ENCODE measurements at regions not wholly inside any gene's neighbourhood (a gene's known extent, or its start where the extent isn't known, plus 50 kb on each side); places are given as distances from the start of the nearest gene placed in this dataset.

GRCh38 chr3:18778094-18778493, 353.0 kb upstream of the SATB1 start:
- DNase-seq, result no peak
- no peak for TF ChIP-seq GATA1 (IDR thresholded peaks at IDR 0.05; ENCODE audit: low read depth, low read length)
- TF ChIP-seq POLR2A (IDR thresholded peaks at IDR 0.05; ENCODE audit: low read length), result no peak

- TF ChIP-seq POLR2A (IDR thresholded peaks at IDR 0.05; ENCODE audit: low read length), result no peak
- no peak for TF ChIP-seq GATA1 (IDR thresholded peaks at IDR 0.05; ENCODE audit: low read depth, low read length)
- DNase-seq, result no peak
Measured at GRCh38 chr3:18775501-18775900, 350.4 kb upstream of the SATB1 start.

- TF ChIP-seq POLR2A (IDR thresholded peaks at IDR 0.05; ENCODE audit: low read length) (no peak), GATA1 (IDR thresholded peaks at IDR 0.05; ENCODE audit: low read depth, low read length) (no peak)
- DNase-seq, result no peak
Measured at GRCh38 chr3:18774319-18775088, 349.4 kb upstream of the SATB1 start.

GRCh38 chr3:18772699-18773305, 347.7 kb upstream of the SATB1 start:
- TF ChIP-seq GATA1 (IDR thresholded peaks at IDR 0.05; ENCODE audit: low read depth, low read length) (no peak), POLR2A (IDR thresholded peaks at IDR 0.05; ENCODE audit: low read length) (no peak)
- no peak for DNase-seq

- no peak for DNase-seq
- TF ChIP-seq GATA1 (IDR thresholded peaks at IDR 0.05; ENCODE audit: low read depth, low read length) (no peak), POLR2A (IDR thresholded peaks at IDR 0.05; ENCODE audit: low read length) (no peak)
Measured at GRCh38 chr3:18771931-18772330, 346.8 kb upstream of the SATB1 start.

- DNase-seq, result no peak
- TF ChIP-seq POLR2A (IDR thresholded peaks at IDR 0.05; ENCODE audit: low read length) (no peak), GATA1 (IDR thresholded peaks at IDR 0.05; ENCODE audit: low read depth, low read length) (no peak)
Measured at GRCh38 chr3:18770800-18771199, 345.7 kb upstream of the SATB1 start.

- no peak for DNase-seq
- TF ChIP-seq POLR2A (IDR thresholded peaks at IDR 0.05; ENCODE audit: low read length), result no peak
- no peak for TF ChIP-seq GATA1 (IDR thresholded peaks at IDR 0.05; ENCODE audit: low read depth, low read length)
Measured at GRCh38 chr3:18767756-18768303, 342.7 kb upstream of the SATB1 start.

GRCh38 chr3:18766974-18767373, 341.8 kb upstream of the SATB1 start:
- TF ChIP-seq GATA1 (IDR thresholded peaks at IDR 0.05; ENCODE audit: low read depth, low read length) (no peak), POLR2A (IDR thresholded peaks at IDR 0.05; ENCODE audit: low read length) (no peak)
- DNase-seq, result no peak

GRCh38 chr3:18765662-18766061, 340.5 kb upstream of the SATB1 start:
- TF ChIP-seq GATA1 (IDR thresholded peaks at IDR 0.05; ENCODE audit: low read depth, low read length) (no peak), POLR2A (IDR thresholded peaks at IDR 0.05; ENCODE audit: low read length) (no peak)
- no peak for DNase-seq

- no peak for DNase-seq
- TF ChIP-seq GATA1 (IDR thresholded peaks at IDR 0.05; ENCODE audit: low read depth, low read length) (no peak), POLR2A (IDR thresholded peaks at IDR 0.05; ENCODE audit: low read length) (no peak)
Measured at GRCh38 chr3:18765161-18765560, 340.0 kb upstream of the SATB1 start.

GRCh38 chr3:18761530-18761929, 336.4 kb upstream of the SATB1 start:
- no peak for DNase-seq
- TF ChIP-seq POLR2A (IDR thresholded peaks at IDR 0.05; ENCODE audit: low read length), result no peak
- no peak for TF ChIP-seq GATA1 (IDR thresholded peaks at IDR 0.05; ENCODE audit: low read depth, low read length)

GRCh38 chr3:18758047-18758704, 333.0 kb upstream of the SATB1 start:
- peak; percentile 44 to 64 for DNase-seq
- TF ChIP-seq POLR2A (IDR thresholded peaks at IDR 0.05; ENCODE audit: low read length), result no peak
- TF ChIP-seq GATA1 (IDR thresholded peaks at IDR 0.05; ENCODE audit: low read depth, low read length), result no peak

- no peak for TF ChIP-seq POLR2A (IDR thresholded peaks at IDR 0.05; ENCODE audit: low read length)
- no peak for TF ChIP-seq GATA1 (IDR thresholded peaks at IDR 0.05; ENCODE audit: low read depth, low read length)
- no peak for DNase-seq
Measured at GRCh38 chr3:18757476-18757875, 332.3 kb upstream of the SATB1 start.

GRCh38 chr3:18752273-18752934, 327.3 kb upstream of the SATB1 start:
- no peak for TF ChIP-seq POLR2A (IDR thresholded peaks at IDR 0.05; ENCODE audit: low read length)
- TF ChIP-seq GATA1 (IDR thresholded peaks at IDR 0.05; ENCODE audit: low read depth, low read length), result no peak
- DNase-seq, result no peak

Data from erythroblast (primary cell).